WTC11 (cell line): ENCODE measurements at regions not wholly inside any gene's neighbourhood (a gene's known extent, or its start where the extent isn't known, plus 50 kb on each side); places are given as distances from the start of the nearest gene placed in this dataset.

ENCODE experiments used
- AR ChIP-seq: fragments of 250-450 bp; sonication (Bioruptor Pico); IDR thresholded peaks from 2 replicates; pipeline ENCODE4 v1.9.0; 2021; ENCODE audit warnings: mild to moderate bottlenecking
- ATF2 ChIP-seq: sonication (generic); formaldehyde crosslinking; IDR thresholded peaks from 2 replicates; pipeline ENCODE4 v1.8.1; 2022; ENCODE audit warnings: low read depth, missing genetic modification reagents, borderline replicate concordance
- CBFB ChIP-seq: sonication (generic); formaldehyde crosslinking; IDR thresholded peaks from 2 replicates; pipeline ENCODE4 v1.8.1; 2022; ENCODE audit warnings: mild to moderate bottlenecking, low read depth, missing genetic modification reagents
- CREM ChIP-seq: sonication (generic); formaldehyde crosslinking; IDR thresholded peaks from 2 replicates; pipeline ENCODE4 v1.8.1; 2022; ENCODE audit warnings: mild to moderate bottlenecking, missing genetic modification reagents, moderate library complexity
- CTCF ChIP-seq: fragments of 200-600 bp; IDR thresholded peaks from 2 replicates; pipeline ENCODE4 v1.8.0; 2022; ENCODE audit warnings: antibody characterized with exemption
- MAX ChIP-seq: sonication (generic); formaldehyde crosslinking; IDR thresholded peaks from 2 replicates; pipeline ENCODE4 v1.8.0; 2022; ENCODE audit warnings: mild to moderate bottlenecking, missing genetic modification reagents
- NR2C2 ChIP-seq: sonication (generic); formaldehyde crosslinking; IDR thresholded peaks from 2 replicates; pipeline ENCODE4 v1.8.0; 2022; ENCODE audit warnings: mild to moderate bottlenecking, missing genetic modification reagents
- USF2 ChIP-seq: sonication (generic); formaldehyde crosslinking; IDR thresholded peaks from 2 replicates; pipeline ENCODE4 v1.8.1; 2023; ENCODE audit warnings: mild to moderate bottlenecking, missing genetic modification reagents, moderate library complexity
- ZBTB43 ChIP-seq: sonication (generic); formaldehyde crosslinking; IDR thresholded peaks from 2 replicates; pipeline ENCODE4 v1.8.1; 2023; ENCODE audit warnings: mild to moderate bottlenecking, missing genetic modification reagents
- ZSCAN18 ChIP-seq: fragments of 250-450 bp; sonication (Bioruptor Pico); IDR thresholded peaks from 2 replicates; pipeline ENCODE4 v2.1.2; 2022; ENCODE audit warnings: mild to moderate bottlenecking, moderate library complexity

GRCh38 chr12:13891902-13892301 is 89.5 kb downstream of the GRIN2B start:
- TF ChIP-seq ZSCAN18 (CRISPR knock-in tag) = no peak
- no peak for TF ChIP-seq CTCF
- TF ChIP-seq CREM (CRISPR knock-in tag) = no peak
- TF ChIP-seq ATF2 (CRISPR knock-in tag) = no peak
- no peak for TF ChIP-seq MAX (CRISPR knock-in tag)
- TF ChIP-seq AR (CRISPR knock-in tag) = no peak
- TF ChIP-seq ZBTB43 = no peak
- TF ChIP-seq CBFB (CRISPR knock-in tag) = no peak
- TF ChIP-seq USF2 (CRISPR knock-in tag) = no peak
- no peak for TF ChIP-seq NR2C2 (CRISPR knock-in tag)
